Vagina (tissue), 2 donors: ENCODE measurements at regions not wholly inside any gene's neighbourhood (a gene's known extent, or its start where the extent isn't known, plus 50 kb on each side); places are given as distances from the start of the nearest gene placed in this dataset.

Source experiments
- DNase-seq, 2 donors: peaks; one replicate each; pipeline ENCODE4 v3.0.0-alpha.2; 2017; ENCODE audit errors: extremely low spot score in 2 of 2
- H3K27ac ChIP-seq: fragments of 200-600 bp; sonication (generic); one replicate; pipeline ENCODE4 v1.5.1; 2019
- H3K27me3 ChIP-seq: fragments of 200-600 bp; sonication (generic); one replicate; pipeline ENCODE4 v1.5.1; 2019
- H3K36me3 ChIP-seq, 2 donors: fragments of 200-600 bp; sonication (generic); one replicate each; pipeline ENCODE4 v1.5.1; 2017 to 2019
- H3K4me1 ChIP-seq: fragments of 200-600 bp; sonication (generic); one replicate; pipeline ENCODE4 v1.5.1; 2019
- H3K4me3 ChIP-seq, 2 donors: fragments of 200-600 bp; sonication (generic); 1 replicate in 1 of 2; 2 replicates in 1 of 2; pipeline ENCODE4 v1.5.1; 2016 to 2019
- H3K9me3 ChIP-seq: fragments of 200-600 bp; sonication (generic); one replicate; pipeline ENCODE4 v1.5.1; 2019
- POLR2A ChIP-seq, 2 donors: fragments of 450-650 bp; IDR thresholded peaks; one replicate each; pipeline ENCODE4 v1.6.1; 2017; ENCODE audit warnings: antibody characterized with exemption in 2 of 2, mild to moderate bottlenecking in 2 of 2, moderate library complexity in 2 of 2
- POLR2AphosphoS5 ChIP-seq, 2 donors: sonication (generic); formaldehyde crosslinking; IDR thresholded peaks; one replicate each; pipeline ENCODE4 v1.9.0; 2017; ENCODE audit warnings: antibody characterized with exemption in 2 of 2, mild to moderate bottlenecking in 2 of 2, low read depth in 1 of 2; ENCODE audit not compliant: insufficient read depth in 1 of 2
- intact Hi-C: fragments of 100-400 bp; cut with DNase I; formaldehyde crosslinking; loops from one replicate; pipeline ENCODE4 v1.15.1; 2023
- TF ChIP-seq, protein P1 (sequence below), 3 experiments: fragments of 450-650 bp in 2 of 3; fragments of 200-600 bp in 1 of 3; sonication (generic) in 1 of 3; IDR thresholded peaks; one replicate each; pipeline ENCODE4 v1.5.1; 2017 to 2019; ENCODE audit warnings: antibody characterized with exemption in 3 of 3, mild to moderate bottlenecking in 2 of 3, moderate library complexity in 2 of 3

GRCh38 chr2:59779571-59779970 is 773.9 kb downstream of the BCL11A start:
- H3K36me3 ChIP-seq: no peaks in the 10 kb centered on the region
- H3K27me3 ChIP-seq: no peaks in the 10 kb centered on the region
- intact Hi-C loops: no loop called here
- H3K4me1 ChIP-seq: no peaks in the 10 kb centered on the region
- no peak for DNase-seq
- H3K9me3 ChIP-seq: no peaks in the 10 kb centered on the region
- no peak overlapping the region for H3K4me3 ChIP-seq
- no peak overlapping the region for H3K27ac ChIP-seq
- TF ChIP-seq POLR2A (IDR thresholded peaks at IDR 0.05) (no peak), POLR2AphosphoS5 (IDR thresholded peaks at IDR 0.05; ENCODE audit: insufficient read depth in 1 of 2, low read depth in 1 of 2) (no peak)
- TF ChIP-seq, protein P1, sequence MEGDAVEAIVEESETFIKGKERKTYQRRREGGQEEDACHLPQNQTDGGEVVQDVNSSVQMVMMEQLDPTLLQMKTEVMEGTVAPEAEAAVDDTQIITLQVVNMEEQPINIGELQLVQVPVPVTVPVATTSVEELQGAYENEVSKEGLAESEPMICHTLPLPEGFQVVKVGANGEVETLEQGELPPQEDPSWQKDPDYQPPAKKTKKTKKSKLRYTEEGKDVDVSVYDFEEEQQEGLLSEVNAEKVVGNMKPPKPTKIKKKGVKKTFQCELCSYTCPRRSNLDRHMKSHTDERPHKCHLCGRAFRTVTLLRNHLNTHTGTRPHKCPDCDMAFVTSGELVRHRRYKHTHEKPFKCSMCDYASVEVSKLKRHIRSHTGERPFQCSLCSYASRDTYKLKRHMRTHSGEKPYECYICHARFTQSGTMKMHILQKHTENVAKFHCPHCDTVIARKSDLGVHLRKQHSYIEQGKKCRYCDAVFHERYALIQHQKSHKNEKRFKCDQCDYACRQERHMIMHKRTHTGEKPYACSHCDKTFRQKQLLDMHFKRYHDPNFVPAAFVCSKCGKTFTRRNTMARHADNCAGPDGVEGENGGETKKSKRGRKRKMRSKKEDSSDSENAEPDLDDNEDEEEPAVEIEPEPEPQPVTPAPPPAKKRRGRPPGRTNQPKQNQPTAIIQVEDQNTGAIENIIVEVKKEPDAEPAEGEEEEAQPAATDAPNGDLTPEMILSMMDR (IDR thresholded peaks at IDR 0.05): no peak

GRCh38 chr2:59777120-59777519 is 776.3 kb downstream of the BCL11A start:
- no peak for TF ChIP-seq POLR2A (IDR thresholded peaks at IDR 0.05)
- TF ChIP-seq POLR2AphosphoS5 (IDR thresholded peaks at IDR 0.05; ENCODE audit: insufficient read depth in 1 of 2, low read depth in 1 of 2): no peak
- TF ChIP-seq, protein P1 (IDR thresholded peaks at IDR 0.05): no peak
- intact Hi-C loops: no loop called here
- no peak overlapping the region for H3K4me3 ChIP-seq
- no peaks in the 10 kb centered on the region for H3K9me3 ChIP-seq
- H3K27ac ChIP-seq: no peak overlapping the region
- H3K27me3 ChIP-seq: no peaks in the 10 kb centered on the region
- no peaks in the 10 kb centered on the region for H3K4me1 ChIP-seq
- DNase-seq: no peak
- no peaks in the 10 kb centered on the region for H3K36me3 ChIP-seq

GRCh38 chr2:59776726-59777008 is 776.8 kb downstream of the BCL11A start:
- no peak for DNase-seq
- no peaks in the 10 kb centered on the region for H3K27me3 ChIP-seq
- TF ChIP-seq, protein P1 (IDR thresholded peaks at IDR 0.05): no peak
- TF ChIP-seq POLR2AphosphoS5 (IDR thresholded peaks at IDR 0.05; ENCODE audit: insufficient read depth in 1 of 2, low read depth in 1 of 2): no peak
- TF ChIP-seq POLR2A (IDR thresholded peaks at IDR 0.05): no peak
- H3K36me3 ChIP-seq: no peaks in the 10 kb centered on the region
- H3K9me3 ChIP-seq: no peaks in the 10 kb centered on the region
- H3K27ac ChIP-seq: no peak overlapping the region
- intact Hi-C loops: no loop called here
- H3K4me1 ChIP-seq: no peaks in the 10 kb centered on the region
- no peak overlapping the region for H3K4me3 ChIP-seq

DNA sequence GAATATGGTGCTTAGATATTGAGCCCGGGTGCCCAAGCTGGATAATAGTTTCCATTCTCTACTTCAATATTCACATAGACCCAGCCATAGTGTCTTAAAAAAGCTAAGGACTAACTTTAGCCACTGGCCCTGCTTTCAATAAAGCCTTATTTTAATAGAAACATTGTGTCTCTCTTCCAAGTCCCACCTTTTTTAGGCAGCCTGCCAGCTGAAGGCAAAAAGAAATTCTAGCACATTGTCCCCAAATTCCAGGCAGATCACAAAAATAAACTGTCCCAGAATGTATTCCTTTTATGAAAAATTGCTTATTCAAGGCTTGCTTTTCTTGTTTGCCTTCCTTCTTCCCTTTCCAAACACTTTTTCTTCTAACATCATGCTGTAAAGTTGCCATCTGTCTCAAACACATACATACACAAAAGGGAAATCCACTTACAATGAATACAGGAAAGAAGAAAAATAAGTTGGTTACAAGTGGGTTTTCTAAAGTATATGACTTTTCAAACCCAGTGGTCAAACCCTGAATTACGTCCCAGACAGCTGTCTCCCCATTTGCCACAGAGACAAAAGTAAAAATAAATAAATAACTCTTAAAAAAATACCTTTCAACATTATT is 778.5 kb downstream of the BCL11A start:
- intact Hi-C loops: no loop called here
- H3K27ac ChIP-seq: no peak overlapping the region
- DNase-seq: no peak
- H3K36me3 ChIP-seq: no peaks in the 10 kb centered on the region
- no peaks in the 10 kb centered on the region for H3K9me3 ChIP-seq
- no peak for TF ChIP-seq POLR2AphosphoS5 (IDR thresholded peaks at IDR 0.05; ENCODE audit: insufficient read depth in 1 of 2, low read depth in 1 of 2)
- TF ChIP-seq, protein P1 (IDR thresholded peaks at IDR 0.05): no peak
- no peak for TF ChIP-seq POLR2A (IDR thresholded peaks at IDR 0.05)
- H3K4me1 ChIP-seq: no peaks in the 10 kb centered on the region
- no peak overlapping the region for H3K4me3 ChIP-seq
- no peaks in the 10 kb centered on the region for H3K27me3 ChIP-seq

- no peak for DNase-seq
- Histone ChIP-seq H3K4me3 (no peak overlapping the region), H3K27ac (no peak overlapping the region), H3K4me1 (no peaks in the 10 kb centered on the region), H3K27me3 (no peaks in the 10 kb centered on the region), H3K9me3 (no peaks in the 10 kb centered on the region), H3K36me3 (no peaks in the 10 kb centered on the region)
- intact Hi-C loops: no loop called here
- TF ChIP-seq, protein P1 (IDR thresholded peaks at IDR 0.05): no peak
- TF ChIP-seq POLR2AphosphoS5 (IDR thresholded peaks at IDR 0.05; ENCODE audit: insufficient read depth in 1 of 2, low read depth in 1 of 2): no peak
- TF ChIP-seq POLR2A (IDR thresholded peaks at IDR 0.05): no peak
Observed at GRCh38 chr2:59770651-59771050, 782.8 kb downstream of the BCL11A start.
